ENCODE measurements at regions not wholly inside any gene's neighbourhood (a gene's known extent, or its start where the extent isn't known, plus 50 kb on each side); places are given as distances from the start of the nearest gene placed in this dataset.

- TF ChIP-seq, protein P1, sequence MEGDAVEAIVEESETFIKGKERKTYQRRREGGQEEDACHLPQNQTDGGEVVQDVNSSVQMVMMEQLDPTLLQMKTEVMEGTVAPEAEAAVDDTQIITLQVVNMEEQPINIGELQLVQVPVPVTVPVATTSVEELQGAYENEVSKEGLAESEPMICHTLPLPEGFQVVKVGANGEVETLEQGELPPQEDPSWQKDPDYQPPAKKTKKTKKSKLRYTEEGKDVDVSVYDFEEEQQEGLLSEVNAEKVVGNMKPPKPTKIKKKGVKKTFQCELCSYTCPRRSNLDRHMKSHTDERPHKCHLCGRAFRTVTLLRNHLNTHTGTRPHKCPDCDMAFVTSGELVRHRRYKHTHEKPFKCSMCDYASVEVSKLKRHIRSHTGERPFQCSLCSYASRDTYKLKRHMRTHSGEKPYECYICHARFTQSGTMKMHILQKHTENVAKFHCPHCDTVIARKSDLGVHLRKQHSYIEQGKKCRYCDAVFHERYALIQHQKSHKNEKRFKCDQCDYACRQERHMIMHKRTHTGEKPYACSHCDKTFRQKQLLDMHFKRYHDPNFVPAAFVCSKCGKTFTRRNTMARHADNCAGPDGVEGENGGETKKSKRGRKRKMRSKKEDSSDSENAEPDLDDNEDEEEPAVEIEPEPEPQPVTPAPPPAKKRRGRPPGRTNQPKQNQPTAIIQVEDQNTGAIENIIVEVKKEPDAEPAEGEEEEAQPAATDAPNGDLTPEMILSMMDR (IDR thresholded peaks at IDR 0.05) = no peak
- TF ChIP-seq POLR2A (IDR thresholded peaks at IDR 0.05) = no peak
These were observed 156.1 kb downstream of the MRPL14 start for GRCh38 chr6:43970913-43971775.

All from esophagus squamous epithelium (tissue), 4 donors.